Activated naive CD8-positive, alpha-beta T cell treated with anti-CD3 and anti-CD28 coated beads for 36 hours (primary cell): ENCODE measurements at regions not wholly inside any gene's neighbourhood (a gene's known extent, or its start where the extent isn't known, plus 50 kb on each side); places are given as distances from the start of the nearest gene placed in this dataset.
A peak's percentile ranks its signal among the peaks of the same experiment; 100 is the strongest.

Source experiments
- DNase-seq: peaks from one replicate; pipeline ENCODE4 v3.0.0; 2021
- H3K27ac Mint-ChIP-seq: one replicate; pipeline ENCODE4 v1.8.0; 2022; ENCODE audit warnings: mild to moderate bottlenecking, moderate library complexity, mixed read lengths
- H3K27me3 Mint-ChIP-seq: one replicate; pipeline ENCODE4 v1.8.0; 2022; ENCODE audit warnings: mild to moderate bottlenecking, mixed read lengths
- H3K36me3 Mint-ChIP-seq: one replicate; pipeline ENCODE4 v1.8.0; 2021; ENCODE audit warnings: mild to moderate bottlenecking, mixed read lengths
- H3K4me1 Mint-ChIP-seq: one replicate; pipeline ENCODE4 v1.8.0; 2021; ENCODE audit warnings: mixed read lengths
- H3K4me3 Mint-ChIP-seq: one replicate; pipeline ENCODE4 v1.8.0; 2022; ENCODE audit warnings: mild to moderate bottlenecking, moderate library complexity, mixed read lengths
- H3K9me3 Mint-ChIP-seq: one replicate; pipeline ENCODE4 v1.8.0; 2022; ENCODE audit warnings: mixed read lengths

- H3K27ac Mint-ChIP-seq, result no peak overlapping the region
- peaks cover 14% of the 10 kb centered on the region for H3K4me1 Mint-ChIP-seq
- peaks cover 11% of the 10 kb centered on the region for H3K9me3 Mint-ChIP-seq
- peaks cover 3% of the 10 kb centered on the region for H3K36me3 Mint-ChIP-seq
- no peak overlapping the region for H3K4me3 Mint-ChIP-seq
- H3K27me3 Mint-ChIP-seq, result no peaks in the 10 kb centered on the region
- DNase-seq, result no peak
Observed at GRCh38 chr2:7604456-7604855, 687.2 kb downstream of the RNF144A start.

GRCh38 chr2:7607441-7608173 lies 690.4 kb downstream of the RNF144A start:
- H3K27ac Mint-ChIP-seq, result no peak overlapping the region
- H3K27me3 Mint-ChIP-seq, result no peaks in the 10 kb centered on the region
- no peak overlapping the region for H3K4me3 Mint-ChIP-seq
- peaks cover 2% of the 10 kb centered on the region for H3K9me3 Mint-ChIP-seq
- no peaks in the 10 kb centered on the region for H3K36me3 Mint-ChIP-seq
- peaks cover 38% of the 10 kb centered on the region for H3K4me1 Mint-ChIP-seq
- DNase-seq, result no peak

GRCh38 chr2:7609556-7609955 lies 692.3 kb downstream of the RNF144A start:
- Mint-ChIP-seq H3K27me3 (no peaks in the 10 kb centered on the region), H3K27ac (peak overlapping the region; percentile 37)

GRCh38 chr2:7609974-7610373 lies 692.8 kb downstream of the RNF144A start:
- peaks cover 38% of the 10 kb centered on the region for H3K4me1 Mint-ChIP-seq
- H3K9me3 Mint-ChIP-seq, result peaks cover 2% of the 10 kb centered on the region
- H3K36me3 Mint-ChIP-seq, result no peaks in the 10 kb centered on the region
- H3K27me3 Mint-ChIP-seq, result no peaks in the 10 kb centered on the region
- DNase-seq, result peak; percentile 14
- H3K27ac Mint-ChIP-seq, result peak overlapping the region; percentile 37
- H3K4me3 Mint-ChIP-seq, result peak overlapping the region; percentile 40

More at GRCh38 chr2:7609556-7609955, 692.3 kb downstream of the RNF144A start:
- DNase-seq, result no peak
- peaks cover 38% of the 10 kb centered on the region for H3K4me1 Mint-ChIP-seq
- peak overlapping the region; percentile 40 for H3K4me3 Mint-ChIP-seq
- peaks cover 2% of the 10 kb centered on the region for H3K9me3 Mint-ChIP-seq
- H3K36me3 Mint-ChIP-seq, result no peaks in the 10 kb centered on the region

- no peaks in the 10 kb centered on the region for H3K36me3 Mint-ChIP-seq
- H3K4me3 Mint-ChIP-seq, result no peak overlapping the region
- peaks cover 38% of the 10 kb centered on the region for H3K4me1 Mint-ChIP-seq
- no peaks in the 10 kb centered on the region for H3K27me3 Mint-ChIP-seq
- peak overlapping the region; percentile 44 for H3K27ac Mint-ChIP-seq
- H3K9me3 Mint-ChIP-seq, result peaks cover 2% of the 10 kb centered on the region
- no peak for DNase-seq
Observed at GRCh38 chr2:7611750-7612149, 694.5 kb downstream of the RNF144A start.

GRCh38 chr2:7612969-7613368 lies 695.8 kb downstream of the RNF144A start:
- H3K4me1 Mint-ChIP-seq, result peaks cover 31% of the 10 kb centered on the region
- H3K4me3 Mint-ChIP-seq, result no peak overlapping the region
- H3K36me3 Mint-ChIP-seq, result no peaks in the 10 kb centered on the region
- no peaks in the 10 kb centered on the region for H3K27me3 Mint-ChIP-seq
- no peak for DNase-seq
- H3K27ac Mint-ChIP-seq, result no peak overlapping the region
- peaks cover under 1% of the 10 kb centered on the region for H3K9me3 Mint-ChIP-seq

- Mint-ChIP-seq H3K27ac (no peak overlapping the region), H3K4me3 (no peak overlapping the region), H3K4me1 (peaks cover 26% of the 10 kb centered on the region), H3K9me3 (no peaks in the 10 kb centered on the region), H3K36me3 (no peaks in the 10 kb centered on the region), H3K27me3 (no peaks in the 10 kb centered on the region)
- DNase-seq, result no peak
Observed at GRCh38 chr2:7613831-7614230, 696.6 kb downstream of the RNF144A start.

- no peak overlapping the region for H3K4me3 Mint-ChIP-seq
- H3K27ac Mint-ChIP-seq, result no peak overlapping the region
- H3K9me3 Mint-ChIP-seq, result peaks cover 8% of the 10 kb centered on the region
- H3K4me1 Mint-ChIP-seq, result peaks cover 10% of the 10 kb centered on the region
- H3K36me3 Mint-ChIP-seq, result peaks cover 7% of the 10 kb centered on the region
- no peaks in the 10 kb centered on the region for H3K27me3 Mint-ChIP-seq
- no peak for DNase-seq
Observed at GRCh38 chr2:7618031-7618430, 700.8 kb downstream of the RNF144A start.

GRCh38 chr2:7619203-7619970 lies 702.2 kb downstream of the RNF144A start:
- H3K4me3 Mint-ChIP-seq, result no peak overlapping the region
- H3K27ac Mint-ChIP-seq, result no peak overlapping the region
- H3K36me3 Mint-ChIP-seq, result peaks cover 7% of the 10 kb centered on the region
- H3K9me3 Mint-ChIP-seq, result peaks cover 8% of the 10 kb centered on the region
- peaks cover 10% of the 10 kb centered on the region for H3K4me1 Mint-ChIP-seq
- no peaks in the 10 kb centered on the region for H3K27me3 Mint-ChIP-seq
- DNase-seq, result no peak

- Mint-ChIP-seq H3K4me3 (no peak overlapping the region), H3K27ac (no peak overlapping the region)
- DNase-seq, result no peak
Observed at GRCh38 chr2:7620255-7620654, 703.0 kb downstream of the RNF144A start.

GRCh38 chr2:7621018-7621814 lies 704.0 kb downstream of the RNF144A start:
- Mint-ChIP-seq H3K27ac (no peak overlapping the region), H3K36me3 (peaks cover 7% of the 10 kb centered on the region), H3K9me3 (peaks cover 8% of the 10 kb centered on the region), H3K4me3 (no peak overlapping the region), H3K27me3 (no peaks in the 10 kb centered on the region), H3K4me1 (peaks cover 15% of the 10 kb centered on the region)
- DNase-seq, result no peak

More at GRCh38 chr2:7620255-7620654, 703.0 kb downstream of the RNF144A start:
- Mint-ChIP-seq H3K27me3 (no peaks in the 10 kb centered on the region), H3K36me3 (peaks cover 7% of the 10 kb centered on the region), H3K9me3 (peaks cover 8% of the 10 kb centered on the region), H3K4me1 (peaks cover 10% of the 10 kb centered on the region)

- Mint-ChIP-seq H3K36me3 (peaks cover 7% of the 10 kb centered on the region), H3K4me1 (peaks cover 15% of the 10 kb centered on the region), H3K27me3 (no peaks in the 10 kb centered on the region), H3K27ac (no peak overlapping the region), H3K9me3 (peaks cover 8% of the 10 kb centered on the region), H3K4me3 (no peak overlapping the region)
- no peak for DNase-seq
Observed at GRCh38 chr2:7625392-7626138, 708.4 kb downstream of the RNF144A start.

- no peaks in the 10 kb centered on the region for H3K27me3 Mint-ChIP-seq
- DNase-seq, result no peak
- no peak overlapping the region for H3K27ac Mint-ChIP-seq
- peaks cover 6% of the 10 kb centered on the region for H3K9me3 Mint-ChIP-seq
- H3K36me3 Mint-ChIP-seq, result peaks cover 7% of the 10 kb centered on the region
- peaks cover 13% of the 10 kb centered on the region for H3K4me1 Mint-ChIP-seq
- H3K4me3 Mint-ChIP-seq, result no peak overlapping the region
Observed at GRCh38 chr2:7626139-7626537, 708.9 kb downstream of the RNF144A start.

GRCh38 chr2:7627583-7627982 lies 710.4 kb downstream of the RNF144A start:
- Mint-ChIP-seq H3K27ac (no peak overlapping the region), H3K4me1 (peaks cover 5% of the 10 kb centered on the region)

More at GRCh38 chr2:7627583-7627982, 710.4 kb downstream of the RNF144A start:
- DNase-seq, result no peak
- H3K9me3 Mint-ChIP-seq, result no peaks in the 10 kb centered on the region
- no peaks in the 10 kb centered on the region for H3K36me3 Mint-ChIP-seq
- no peak overlapping the region for H3K4me3 Mint-ChIP-seq
- H3K27me3 Mint-ChIP-seq, result no peaks in the 10 kb centered on the region
